ENCODE measurements at regions not wholly inside any gene's neighbourhood (a gene's known extent, or its start where the extent isn't known, plus 50 kb on each side); places are given as distances from the start of the nearest gene placed in this dataset.

- DNase-seq (ENCODE audit: extremely low spot score), result no peak
- POLR2A ChIA-PET, result no interaction called here
- CTCF ChIA-PET, result no interaction called here
- no peak for TF ChIP-seq BHLHE40 (IDR thresholded peaks at IDR 0.05; ENCODE audit: borderline replicate concordance)
- no peak for TF ChIP-seq NFRKB (IDR thresholded peaks at IDR 0.05)
- TF ChIP-seq FOXA1 (IDR thresholded peaks at IDR 0.05), result no peak
- TF ChIP-seq CTBP1 (IDR thresholded peaks at IDR 0.05; ENCODE audit: borderline replicate concordance), result no peak
- no peak for TF ChIP-seq ZNF384 (IDR thresholded peaks at IDR 0.05)
- TF ChIP-seq ARNT (IDR thresholded peaks at IDR 0.05), result no peak
- TF ChIP-seq LEF1 (IDR thresholded peaks at IDR 0.05; ENCODE audit: borderline replicate concordance), result no peak
- no peak for TF ChIP-seq PKNOX1 (IDR thresholded peaks at IDR 0.05)
- no peak for TF ChIP-seq TARDBP (IDR thresholded peaks at IDR 0.05)
- TF ChIP-seq FOXK2 (IDR thresholded peaks at IDR 0.05), result no peak
- no peak for TF ChIP-seq FOXM1 (IDR thresholded peaks at IDR 0.05; ENCODE audit: borderline replicate concordance)
- no peak for TF ChIP-seq ELF4 (IDR thresholded peaks at IDR 0.05)
- no peak for TF ChIP-seq L3MBTL2 (conservative IDR thresholded peaks at IDR 0.05)
- TF ChIP-seq SP1 (IDR thresholded peaks at IDR 0.05), result no peak
- no peak for TF ChIP-seq HDGF (IDR thresholded peaks at IDR 0.05; ENCODE audit: borderline replicate concordance)
- TF ChIP-seq SUZ12 (IDR thresholded peaks at IDR 0.05), result no peak
Measured at GRCh38 chr5:98064118-98064685, 709.3 kb upstream of the RGMB start.

- ChIA-PET CTCF (interaction anchor here (0.9 kb wide), 1 partner anchor 22 kb away, joined by 3 read pairs; no protein-coding TSS in a partner anchor), POLR2A (no interaction called here)
- TF ChIP-seq ELF4 (IDR thresholded peaks at IDR 0.05) (no peak), ZNF384 (IDR thresholded peaks at IDR 0.05) (no peak), BHLHE40 (IDR thresholded peaks at IDR 0.05; ENCODE audit: borderline replicate concordance) (no peak), TARDBP (IDR thresholded peaks at IDR 0.05) (no peak), SUZ12 (IDR thresholded peaks at IDR 0.05) (no peak), FOXK2 (IDR thresholded peaks at IDR 0.05) (no peak), NFRKB (IDR thresholded peaks at IDR 0.05) (no peak), LEF1 (IDR thresholded peaks at IDR 0.05; ENCODE audit: borderline replicate concordance) (no peak), HDGF (IDR thresholded peaks at IDR 0.05; ENCODE audit: borderline replicate concordance) (no peak), SP1 (IDR thresholded peaks at IDR 0.05) (no peak), FOXA1 (IDR thresholded peaks at IDR 0.05) (no peak), PKNOX1 (IDR thresholded peaks at IDR 0.05) (no peak), FOXM1 (IDR thresholded peaks at IDR 0.05; ENCODE audit: borderline replicate concordance) (no peak), ARNT (IDR thresholded peaks at IDR 0.05) (no peak), CTBP1 (IDR thresholded peaks at IDR 0.05; ENCODE audit: borderline replicate concordance) (no peak)
- no peak for DNase-seq (ENCODE audit: extremely low spot score)
Measured at GRCh38 chr5:98065261-98065909, 708.1 kb upstream of the RGMB start.

- TF ChIP-seq PKNOX1 (IDR thresholded peaks at IDR 0.05) (no peak), NFRKB (IDR thresholded peaks at IDR 0.05) (no peak), FOXK2 (IDR thresholded peaks at IDR 0.05) (no peak), CTBP1 (IDR thresholded peaks at IDR 0.05; ENCODE audit: borderline replicate concordance) (no peak), L3MBTL2 (conservative IDR thresholded peaks at IDR 0.05) (no peak)
- no peak for DNase-seq (ENCODE audit: extremely low spot score)
- POLR2A ChIA-PET, result no interaction called here
- CTCF ChIA-PET, result no interaction called here
Measured at GRCh38 chr5:98066910-98067309, 706.6 kb upstream of the RGMB start.

GRCh38 chr5:98069876-98070512 is 703.5 kb upstream of the RGMB start:
- POLR2A ChIA-PET, result no interaction called here
- no peak for TF ChIP-seq ELF4 (IDR thresholded peaks at IDR 0.05)
- TF ChIP-seq CTBP1 (IDR thresholded peaks at IDR 0.05; ENCODE audit: borderline replicate concordance), result no peak
- no peak for TF ChIP-seq SP1 (IDR thresholded peaks at IDR 0.05)
- no peak for TF ChIP-seq FOXM1 (IDR thresholded peaks at IDR 0.05; ENCODE audit: borderline replicate concordance)
- no peak for DNase-seq (ENCODE audit: extremely low spot score)
- CTCF ChIA-PET, result no interaction called here

- ChIA-PET POLR2A (no interaction called here), CTCF (no interaction called here)
- no peak for DNase-seq (ENCODE audit: extremely low spot score)
- no peak for TF ChIP-seq FOXM1 (IDR thresholded peaks at IDR 0.05; ENCODE audit: borderline replicate concordance)
- no peak for TF ChIP-seq LEF1 (IDR thresholded peaks at IDR 0.05; ENCODE audit: borderline replicate concordance)
- TF ChIP-seq BHLHE40 (IDR thresholded peaks at IDR 0.05; ENCODE audit: borderline replicate concordance), result no peak
- no peak for TF ChIP-seq L3MBTL2 (conservative IDR thresholded peaks at IDR 0.05)
- TF ChIP-seq TARDBP (IDR thresholded peaks at IDR 0.05), result no peak
- no peak for TF ChIP-seq HDGF (IDR thresholded peaks at IDR 0.05; ENCODE audit: borderline replicate concordance)
- no peak for TF ChIP-seq PKNOX1 (IDR thresholded peaks at IDR 0.05)
- no peak for TF ChIP-seq SUZ12 (IDR thresholded peaks at IDR 0.05)
- no peak for TF ChIP-seq NFRKB (IDR thresholded peaks at IDR 0.05)
- no peak for TF ChIP-seq CTBP1 (IDR thresholded peaks at IDR 0.05; ENCODE audit: borderline replicate concordance)
- TF ChIP-seq SP1 (IDR thresholded peaks at IDR 0.05), result no peak
Measured at GRCh38 chr5:98072921-98073320, 700.5 kb upstream of the RGMB start.
